ENCODE measurements at regions not wholly inside any gene's neighbourhood (a gene's known extent, or its start where the extent isn't known, plus 50 kb on each side); places are given as distances from the start of the nearest gene placed in this dataset.
A peak's percentile ranks its signal among the peaks of the same experiment; 100 is the strongest.

DNA sequence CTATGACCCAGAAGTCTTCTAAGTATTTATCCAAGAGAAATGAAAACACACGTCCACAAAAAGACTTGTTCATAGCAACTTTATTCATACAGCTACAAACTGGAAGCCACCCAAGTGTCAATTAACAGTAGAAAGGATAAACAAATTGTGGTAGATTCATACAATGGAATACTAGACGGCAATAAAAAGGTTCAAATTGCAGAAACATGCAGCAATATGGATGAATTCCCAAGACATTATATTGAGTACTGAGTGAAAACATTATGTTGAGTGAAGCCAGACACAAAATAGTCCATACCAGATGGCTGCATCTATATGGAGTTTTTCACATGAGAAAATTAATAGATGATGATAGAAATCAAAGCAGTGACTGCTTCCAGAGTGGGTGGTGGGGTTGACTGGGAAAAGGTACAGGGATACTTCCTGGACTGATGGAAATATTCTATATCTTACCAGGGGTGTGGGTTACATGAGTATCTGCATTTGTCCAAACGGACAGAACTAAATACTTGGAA is 292.0 kb downstream of the FGFR2 start:
- no peak overlapping the region for H3K27ac ChIP-seq (ENCODE audit: low read depth in 2 of 2, low read length in 1 of 2)
- peaks cover 0 to 4% of the 10 kb centered on the region in 2 donors for H3K4me1 ChIP-seq (ENCODE audit: control insufficient read depth in 2 of 2, insufficient read depth in 2 of 2, low read length in 1 of 2)
- H3K9me3 ChIP-seq (ENCODE audit: control insufficient read depth in 2 of 2, insufficient read depth in 1 of 2, low read depth in 1 of 2, low read length in 1 of 2): no peaks in the 10 kb centered on the region
- H3K4me3 ChIP-seq (ENCODE audit: low read depth in 1 of 2, low read length in 2 of 2): no peak overlapping the region
- 57 to 59% methylated on average over 3 of the region's 3 CpGs for WGBS, 2 donors
- no peaks in the 10 kb centered on the region for H3K36me3 ChIP-seq (ENCODE audit: control insufficient read depth in 2 of 2, insufficient read depth in 2 of 2, low read length in 1 of 2)
- H3K27me3 ChIP-seq (ENCODE audit: control insufficient read depth in 1 of 2, insufficient read depth in 2 of 2, low read length in 2 of 2): no peaks in the 10 kb centered on the region

DNA sequence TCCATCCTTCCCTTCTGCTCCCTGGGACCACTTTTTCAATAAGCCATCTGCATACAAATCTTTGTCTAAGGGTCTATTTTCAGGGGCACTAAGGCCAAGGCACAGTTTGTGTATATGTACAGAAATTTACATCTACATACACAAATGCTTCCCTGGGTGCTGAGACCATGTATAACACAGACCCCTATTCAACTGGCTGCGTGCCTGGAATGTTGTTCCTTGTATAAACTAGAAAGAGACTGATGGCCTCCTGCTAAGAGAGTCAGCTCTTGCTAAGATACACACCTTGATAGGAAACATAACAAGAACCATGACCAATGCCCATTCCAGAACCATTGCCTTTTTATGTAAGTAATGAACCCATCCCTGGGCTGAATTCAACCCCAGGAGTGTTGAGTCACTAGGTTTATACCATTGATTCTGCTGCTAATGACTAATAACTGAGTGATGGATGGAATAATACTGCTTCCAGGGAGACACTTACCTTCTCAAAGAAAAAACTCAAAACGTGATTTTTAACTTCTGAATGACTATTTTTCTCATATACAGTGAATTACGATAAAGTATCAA is 290.7 kb downstream of the FGFR2 start:
- peaks cover 0 to 4% of the 10 kb centered on the region in 2 donors for H3K4me1 ChIP-seq (ENCODE audit: control insufficient read depth in 2 of 2, insufficient read depth in 2 of 2, low read length in 1 of 2)

DNA sequence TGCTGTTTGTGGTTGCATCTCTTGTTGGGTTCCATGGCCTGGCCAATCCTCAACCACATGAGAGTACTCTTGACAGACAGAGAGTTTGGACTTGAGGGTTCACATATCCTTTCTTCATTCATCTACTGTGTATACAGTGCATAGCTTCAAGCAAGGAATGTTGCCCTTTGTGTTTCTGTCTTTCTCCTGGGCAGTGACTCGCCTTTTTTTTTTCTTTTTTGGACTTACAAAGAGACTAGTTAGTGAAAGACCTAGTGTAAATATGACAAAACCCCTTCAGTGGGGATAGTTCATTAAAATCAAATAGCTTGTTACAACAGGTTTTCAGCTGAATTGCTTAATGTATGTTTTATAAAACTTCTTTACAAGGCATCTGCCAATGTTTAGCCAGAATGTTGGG is 290.2 kb downstream of the FGFR2 start:
- Histone ChIP-seq H3K4me1 (ENCODE audit: control insufficient read depth in 2 of 2, insufficient read depth in 2 of 2, low read length in 1 of 2) (peaks cover 0 to 4% of the 10 kb centered on the region in 2 donors), H3K9me3 (ENCODE audit: control insufficient read depth in 2 of 2, insufficient read depth in 1 of 2, low read depth in 1 of 2, low read length in 1 of 2) (no peaks in the 10 kb centered on the region), H3K27me3 (ENCODE audit: control insufficient read depth in 1 of 2, insufficient read depth in 2 of 2, low read length in 2 of 2) (no peaks in the 10 kb centered on the region), H3K4me3 (ENCODE audit: low read depth in 1 of 2, low read length in 2 of 2) (no peak overlapping the region), H3K36me3 (ENCODE audit: control insufficient read depth in 2 of 2, insufficient read depth in 2 of 2, low read length in 1 of 2) (no peaks in the 10 kb centered on the region), H3K27ac (ENCODE audit: low read depth in 2 of 2, low read length in 1 of 2) (peak overlapping the region in 1 of 2 donors; percentile 3)
- 52 to 55% methylated on average over 1 of the region's 1 CpG for WGBS, 2 donors

More for the DNA sequence above, 290.7 kb downstream of the FGFR2 start:
- Histone ChIP-seq H3K27me3 (ENCODE audit: control insufficient read depth in 1 of 2, insufficient read depth in 2 of 2, low read length in 2 of 2) (no peaks in the 10 kb centered on the region), H3K4me3 (ENCODE audit: low read depth in 1 of 2, low read length in 2 of 2) (no peak overlapping the region), H3K27ac (ENCODE audit: low read depth in 2 of 2, low read length in 1 of 2) (no peak overlapping the region), H3K9me3 (ENCODE audit: control insufficient read depth in 2 of 2, insufficient read depth in 1 of 2, low read depth in 1 of 2, low read length in 1 of 2) (no peaks in the 10 kb centered on the region), H3K36me3 (ENCODE audit: control insufficient read depth in 2 of 2, insufficient read depth in 2 of 2, low read length in 1 of 2) (no peaks in the 10 kb centered on the region)
- 64 to 73% methylated on average over 3 of the region's 3 CpGs for WGBS, 2 donors

DNA sequence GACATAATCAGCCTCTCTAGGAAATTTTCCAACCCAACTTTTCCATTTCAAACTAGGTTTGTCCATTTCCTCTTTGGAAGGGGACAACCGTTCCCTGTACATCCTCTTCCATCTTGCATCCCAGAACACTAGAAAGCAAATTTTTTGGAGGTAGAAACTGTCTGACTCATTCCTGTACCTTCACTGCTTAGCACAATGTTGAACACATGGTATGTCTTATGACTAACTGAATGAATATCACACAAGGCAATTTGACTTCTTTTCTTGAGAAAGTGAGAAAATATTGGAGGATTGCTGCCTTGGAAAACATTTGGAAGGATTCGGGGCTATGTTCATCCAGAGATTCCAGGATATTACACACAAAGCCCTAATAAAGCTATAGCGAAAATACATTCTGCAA is 289.1 kb downstream of the FGFR2 start:
- H3K27ac ChIP-seq (ENCODE audit: low read depth in 2 of 2, low read length in 1 of 2): no peak overlapping the region
- WGBS, 2 donors: 79 to 87% methylated on average over 3 of the region's 3 CpGs
- H3K9me3 ChIP-seq (ENCODE audit: control insufficient read depth in 2 of 2, insufficient read depth in 1 of 2, low read depth in 1 of 2, low read length in 1 of 2): no peaks in the 10 kb centered on the region
- H3K4me3 ChIP-seq (ENCODE audit: low read depth in 1 of 2, low read length in 2 of 2): no peak overlapping the region
- H3K27me3 ChIP-seq (ENCODE audit: control insufficient read depth in 1 of 2, insufficient read depth in 2 of 2, low read length in 2 of 2): no peaks in the 10 kb centered on the region
- no peaks in the 10 kb centered on the region for H3K36me3 ChIP-seq (ENCODE audit: control insufficient read depth in 2 of 2, insufficient read depth in 2 of 2, low read length in 1 of 2)
- H3K4me1 ChIP-seq (ENCODE audit: control insufficient read depth in 2 of 2, insufficient read depth in 2 of 2, low read length in 1 of 2): peaks cover 0 to 4% of the 10 kb centered on the region in 2 donors

DNA sequence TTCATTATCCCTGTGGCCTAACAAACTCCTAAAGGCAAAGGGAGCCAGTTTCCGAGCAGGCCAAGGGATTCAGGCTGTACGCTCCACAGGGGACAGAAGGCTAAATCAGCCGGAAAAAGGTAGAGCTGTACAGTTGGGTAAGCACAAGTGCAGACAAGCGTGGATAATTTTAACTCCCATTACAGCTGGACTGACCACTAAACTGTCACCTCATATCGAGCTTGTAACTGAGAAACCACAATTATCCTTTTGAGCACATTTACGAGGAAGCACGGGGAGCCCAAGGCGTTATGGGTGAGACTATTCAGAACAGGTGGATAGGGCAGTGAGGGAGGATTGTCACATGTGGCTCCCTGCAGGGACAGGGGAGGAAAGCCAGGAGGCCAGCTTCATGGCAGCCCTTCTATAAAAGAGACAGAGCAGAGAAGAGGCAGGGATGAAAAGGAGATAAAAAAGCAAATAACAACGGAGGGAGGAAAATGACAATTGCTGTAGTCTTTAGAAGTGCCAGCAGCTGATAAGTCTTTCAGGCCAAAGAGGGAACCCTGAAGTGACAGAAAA is 288.0 kb downstream of the FGFR2 start:
- Histone ChIP-seq H3K4me3 (ENCODE audit: low read depth in 1 of 2, low read length in 2 of 2) (no peak overlapping the region), H3K36me3 (ENCODE audit: control insufficient read depth in 2 of 2, insufficient read depth in 2 of 2, low read length in 1 of 2) (no peaks in the 10 kb centered on the region), H3K9me3 (ENCODE audit: control insufficient read depth in 2 of 2, insufficient read depth in 1 of 2, low read depth in 1 of 2, low read length in 1 of 2) (no peaks in the 10 kb centered on the region), H3K4me1 (ENCODE audit: control insufficient read depth in 2 of 2, insufficient read depth in 2 of 2, low read length in 1 of 2) (peaks cover 0 to 4% of the 10 kb centered on the region in 2 donors), H3K27me3 (ENCODE audit: control insufficient read depth in 1 of 2, insufficient read depth in 2 of 2, low read length in 2 of 2) (no peaks in the 10 kb centered on the region), H3K27ac (ENCODE audit: low read depth in 2 of 2, low read length in 1 of 2) (no peak overlapping the region)
- WGBS, 2 donors: 60 to 62% methylated on average over 9 of the region's 9 CpGs

DNA sequence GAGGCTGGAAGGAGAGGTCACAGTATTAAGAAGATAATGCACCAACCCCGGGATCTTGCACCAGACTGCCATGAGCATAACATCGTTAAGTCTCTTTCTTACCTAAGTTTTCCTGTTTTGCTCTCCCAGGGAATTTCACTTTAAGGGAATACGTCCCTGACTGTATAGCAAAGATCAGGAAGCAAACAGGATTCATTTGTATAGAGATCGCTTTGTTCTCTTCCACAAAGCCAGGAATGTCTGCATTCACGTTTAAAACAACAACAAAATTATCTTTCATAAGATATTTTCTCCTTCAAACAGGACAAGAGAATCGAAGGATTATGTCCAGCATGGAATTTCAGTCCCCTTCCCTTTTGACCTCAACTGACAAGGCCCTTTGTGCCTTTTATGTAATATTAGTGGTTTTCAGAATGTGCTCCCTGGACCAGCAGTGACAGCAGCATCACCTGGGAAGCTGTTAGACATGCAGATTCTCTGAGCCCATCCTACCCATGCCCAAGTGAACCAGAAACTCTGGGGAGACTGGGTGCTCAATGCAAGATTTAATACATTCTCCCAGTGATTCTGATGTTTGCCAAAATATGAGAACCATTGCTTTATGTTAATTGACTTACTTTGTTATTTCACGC is 286.3 kb downstream of the FGFR2 start:
- Histone ChIP-seq H3K4me1 (ENCODE audit: control insufficient read depth in 2 of 2, insufficient read depth in 2 of 2, low read length in 1 of 2) (peaks cover 0 to 2% of the 10 kb centered on the region in 2 donors), H3K27ac (ENCODE audit: low read depth in 2 of 2, low read length in 1 of 2) (no peak overlapping the region), H3K9me3 (ENCODE audit: control insufficient read depth in 2 of 2, insufficient read depth in 1 of 2, low read depth in 1 of 2, low read length in 1 of 2) (no peaks in the 10 kb centered on the region), H3K4me3 (ENCODE audit: low read depth in 1 of 2, low read length in 2 of 2) (no peak overlapping the region), H3K27me3 (ENCODE audit: control insufficient read depth in 1 of 2, insufficient read depth in 2 of 2, low read length in 2 of 2) (no peaks in the 10 kb centered on the region), H3K36me3 (ENCODE audit: control insufficient read depth in 2 of 2, insufficient read depth in 2 of 2, low read length in 1 of 2) (no peaks in the 10 kb centered on the region)
- WGBS, 2 donors: 42 to 47% methylated on average over 7 of the region's 7 CpGs

DNA sequence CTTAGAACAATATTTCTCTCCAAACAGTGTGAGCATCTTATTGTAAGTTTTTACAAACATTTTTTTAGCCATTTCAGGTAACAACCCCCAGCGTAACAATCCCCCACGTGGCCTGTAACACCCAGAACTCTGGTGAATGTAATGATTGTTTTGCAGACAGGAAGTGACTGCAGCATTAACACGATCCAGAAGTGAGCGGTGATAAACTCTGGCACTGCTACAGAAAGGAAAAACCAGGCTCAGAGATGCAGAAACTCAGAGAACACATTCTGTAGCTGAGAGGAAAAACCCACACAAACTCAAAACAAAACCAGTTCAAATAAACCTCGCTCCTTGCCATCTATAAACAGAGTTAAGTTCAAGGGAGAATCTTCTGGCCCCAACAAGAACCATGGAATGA is 285.7 kb downstream of the FGFR2 start:
- Histone ChIP-seq H3K27me3 (ENCODE audit: control insufficient read depth in 1 of 2, insufficient read depth in 2 of 2, low read length in 2 of 2) (no peaks in the 10 kb centered on the region), H3K36me3 (ENCODE audit: control insufficient read depth in 2 of 2, insufficient read depth in 2 of 2, low read length in 1 of 2) (no peaks in the 10 kb centered on the region), H3K9me3 (ENCODE audit: control insufficient read depth in 2 of 2, insufficient read depth in 1 of 2, low read depth in 1 of 2, low read length in 1 of 2) (no peaks in the 10 kb centered on the region), H3K4me3 (ENCODE audit: low read depth in 1 of 2, low read length in 2 of 2) (no peak overlapping the region), H3K27ac (ENCODE audit: low read depth in 2 of 2, low read length in 1 of 2) (peak overlapping the region; percentile 4 to 21), H3K4me1 (ENCODE audit: control insufficient read depth in 2 of 2, insufficient read depth in 2 of 2, low read length in 1 of 2) (no peaks in the 10 kb centered on the region)
- 14 to 16% methylated on average over 5 of the region's 5 CpGs for WGBS, 2 donors

DNA sequence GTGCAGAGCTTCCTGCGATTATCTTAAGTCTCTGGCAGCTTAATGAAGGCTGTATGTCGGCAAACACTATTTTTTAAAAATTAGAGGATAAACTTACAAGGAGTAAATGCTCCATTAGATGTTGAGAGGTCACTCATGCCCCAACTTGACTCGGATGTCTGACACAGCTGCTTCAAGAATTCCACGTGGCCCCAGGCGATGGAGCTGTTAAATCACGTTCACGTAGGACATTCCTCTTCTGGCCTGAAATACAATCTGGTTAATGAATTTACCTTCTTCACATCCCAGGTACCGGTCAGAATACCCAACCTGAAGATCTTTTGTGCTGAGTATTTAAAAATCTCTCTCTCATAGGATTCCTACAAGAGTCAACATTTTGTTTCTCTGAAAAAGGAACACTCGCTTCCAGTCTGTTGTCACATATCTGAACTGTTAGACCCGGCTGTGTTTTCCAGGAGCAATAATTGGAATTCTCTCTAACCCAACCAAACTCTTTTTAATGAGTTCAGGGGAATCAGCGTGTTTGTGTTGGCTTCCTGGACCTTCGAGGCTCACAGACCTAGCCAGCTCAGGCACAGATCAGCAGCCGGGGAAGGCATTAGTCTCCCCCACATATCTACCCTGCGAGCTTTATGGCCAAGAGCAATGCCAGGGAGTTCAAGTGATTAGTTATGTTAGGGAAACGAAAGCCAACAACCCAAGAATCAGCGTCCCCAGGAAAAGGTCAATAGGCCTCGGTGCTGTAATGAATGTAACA is 284.9 kb downstream of the FGFR2 start:
- no peaks in the 10 kb centered on the region for H3K4me1 ChIP-seq (ENCODE audit: control insufficient read depth in 2 of 2, insufficient read depth in 2 of 2, low read length in 1 of 2)
- 36 to 38% methylated on average over 17 of the region's 17 CpGs for WGBS, 2 donors
- no peaks in the 10 kb centered on the region for H3K27me3 ChIP-seq (ENCODE audit: control insufficient read depth in 1 of 2, insufficient read depth in 2 of 2, low read length in 2 of 2)
- peak overlapping the region; percentile 13 to 61 for H3K27ac ChIP-seq (ENCODE audit: low read depth in 2 of 2, low read length in 1 of 2)
- no peaks in the 10 kb centered on the region for H3K9me3 ChIP-seq (ENCODE audit: control insufficient read depth in 2 of 2, insufficient read depth in 1 of 2, low read depth in 1 of 2, low read length in 1 of 2)
- no peaks in the 10 kb centered on the region for H3K36me3 ChIP-seq (ENCODE audit: control insufficient read depth in 2 of 2, insufficient read depth in 2 of 2, low read length in 1 of 2)
- H3K4me3 ChIP-seq (ENCODE audit: low read depth in 1 of 2, low read length in 2 of 2): no peak overlapping the region

DNA sequence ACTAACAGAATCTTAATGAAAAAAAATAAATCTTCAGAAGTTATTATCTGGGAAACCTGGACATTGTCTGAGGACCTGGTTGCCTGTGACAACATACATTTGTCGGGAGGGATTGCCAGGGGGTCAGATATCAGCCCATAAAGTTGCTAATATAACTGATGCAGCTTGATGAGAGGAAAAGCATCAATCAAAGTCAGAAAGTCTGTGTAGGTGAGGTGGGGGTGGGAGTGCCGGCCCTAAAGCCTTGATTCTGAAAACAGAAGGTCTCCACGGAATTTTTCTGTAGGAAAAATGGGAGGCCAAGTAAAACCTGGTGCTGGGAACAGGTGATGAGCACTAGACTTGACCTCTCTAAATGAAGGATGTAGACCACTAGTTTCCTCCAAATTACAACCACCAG is 281.8 kb downstream of the FGFR2 start:
- no peak overlapping the region for H3K4me3 ChIP-seq (ENCODE audit: low read depth in 1 of 2, low read length in 2 of 2)
- 84 to 86% methylated on average over 3 of the region's 3 CpGs for WGBS, 2 donors
- no peak overlapping the region for H3K27ac ChIP-seq (ENCODE audit: low read depth in 2 of 2, low read length in 1 of 2)
- no peaks in the 10 kb centered on the region for H3K36me3 ChIP-seq (ENCODE audit: control insufficient read depth in 2 of 2, insufficient read depth in 2 of 2, low read length in 1 of 2)
- no peaks in the 10 kb centered on the region for H3K9me3 ChIP-seq (ENCODE audit: control insufficient read depth in 2 of 2, insufficient read depth in 1 of 2, low read depth in 1 of 2, low read length in 1 of 2)
- no peaks in the 10 kb centered on the region for H3K27me3 ChIP-seq (ENCODE audit: control insufficient read depth in 1 of 2, insufficient read depth in 2 of 2, low read length in 2 of 2)
- H3K4me1 ChIP-seq (ENCODE audit: control insufficient read depth in 2 of 2, insufficient read depth in 2 of 2, low read length in 1 of 2): no peaks in the 10 kb centered on the region

All from esophagus (tissue), 2 donors.